Spleen (tissue), 7 donors: ENCODE measurements at regions not wholly inside any gene's neighbourhood (a gene's known extent, or its start where the extent isn't known, plus 50 kb on each side); places are given as distances from the start of the nearest gene placed in this dataset.

ENCODE experiments used
- POLR2AphosphoS5 ChIP-seq, 3 donors: sonication (generic); formaldehyde crosslinking; IDR thresholded peaks; one replicate each; pipeline ENCODE4 v1.5.1; 2017; ENCODE audit warnings: antibody characterized with exemption in 3 of 3
- TF ChIP-seq, protein P1 (sequence below), 11 experiments: fragments of 200-600 bp in 7 of 11; fragments of 450-650 bp in 4 of 11; sonication (generic) in 4 of 11; IDR thresholded peaks in 8 of 11; conservative IDR thresholded peaks in 3 of 11; 1 replicate in 7 of 11; 2 replicates in 4 of 11; pipeline versions ENCODE4 v1.4.0 to v1.8.0; 2016 to 2021; ENCODE audit warnings: antibody characterized with exemption in 11 of 11, inconsistent platforms in 4 of 11, mild to moderate bottlenecking in 1 of 11
- donor health status: DM: no; HTN: no; CAD: no; lungs with moderate emphysema.
- donor health status: DM: no; HTN: no; CAD: no.
- donor health status: DM: no; HTN: no; CAD: no.

DNA sequence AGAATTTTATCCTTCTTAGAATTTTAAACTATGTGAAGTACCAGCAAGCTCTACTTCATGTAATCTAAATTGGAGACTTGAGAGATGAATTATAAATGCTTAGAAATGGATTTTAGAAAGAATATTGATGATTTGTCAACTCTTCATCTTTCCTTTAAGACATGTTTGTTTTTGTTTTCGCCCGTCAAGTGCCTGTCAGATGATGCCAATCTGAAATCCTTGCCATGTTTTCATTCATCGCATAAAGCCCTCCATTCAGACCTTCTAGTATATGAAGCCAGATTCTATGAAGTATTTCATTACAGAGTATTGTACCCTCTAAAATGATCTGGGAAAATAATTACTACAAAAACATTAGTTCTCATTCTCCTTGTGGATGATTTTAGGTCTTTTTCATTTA is 223.2 kb upstream of the SOX2 start:
- TF ChIP-seq, protein P1, sequence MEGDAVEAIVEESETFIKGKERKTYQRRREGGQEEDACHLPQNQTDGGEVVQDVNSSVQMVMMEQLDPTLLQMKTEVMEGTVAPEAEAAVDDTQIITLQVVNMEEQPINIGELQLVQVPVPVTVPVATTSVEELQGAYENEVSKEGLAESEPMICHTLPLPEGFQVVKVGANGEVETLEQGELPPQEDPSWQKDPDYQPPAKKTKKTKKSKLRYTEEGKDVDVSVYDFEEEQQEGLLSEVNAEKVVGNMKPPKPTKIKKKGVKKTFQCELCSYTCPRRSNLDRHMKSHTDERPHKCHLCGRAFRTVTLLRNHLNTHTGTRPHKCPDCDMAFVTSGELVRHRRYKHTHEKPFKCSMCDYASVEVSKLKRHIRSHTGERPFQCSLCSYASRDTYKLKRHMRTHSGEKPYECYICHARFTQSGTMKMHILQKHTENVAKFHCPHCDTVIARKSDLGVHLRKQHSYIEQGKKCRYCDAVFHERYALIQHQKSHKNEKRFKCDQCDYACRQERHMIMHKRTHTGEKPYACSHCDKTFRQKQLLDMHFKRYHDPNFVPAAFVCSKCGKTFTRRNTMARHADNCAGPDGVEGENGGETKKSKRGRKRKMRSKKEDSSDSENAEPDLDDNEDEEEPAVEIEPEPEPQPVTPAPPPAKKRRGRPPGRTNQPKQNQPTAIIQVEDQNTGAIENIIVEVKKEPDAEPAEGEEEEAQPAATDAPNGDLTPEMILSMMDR (IDR thresholded peaks at IDR 0.05 in 8 of 11, conservative IDR thresholded peaks at IDR 0.05 in 3 of 11) = no peak
- TF ChIP-seq POLR2AphosphoS5 (IDR thresholded peaks at IDR 0.05) = no peak
